C4-2B (cell line): ENCODE measurements at regions not wholly inside any gene's neighbourhood (a gene's known extent, or its start where the extent isn't known, plus 50 kb on each side); places are given as distances from the start of the nearest gene placed in this dataset.

Experiments used
- ZFX ChIP-seq: fragments of 450-650 bp; IDR thresholded peaks from 2 replicates; pipeline ENCODE4 v1.6.1; 2017
- TF ChIP-seq, protein P1 (sequence below): fragments of 450-650 bp; conservative IDR thresholded peaks from 2 replicates; pipeline ENCODE4 v1.5.1; 2017; ENCODE audit warnings: mild to moderate bottlenecking

- TF ChIP-seq, protein P1, sequence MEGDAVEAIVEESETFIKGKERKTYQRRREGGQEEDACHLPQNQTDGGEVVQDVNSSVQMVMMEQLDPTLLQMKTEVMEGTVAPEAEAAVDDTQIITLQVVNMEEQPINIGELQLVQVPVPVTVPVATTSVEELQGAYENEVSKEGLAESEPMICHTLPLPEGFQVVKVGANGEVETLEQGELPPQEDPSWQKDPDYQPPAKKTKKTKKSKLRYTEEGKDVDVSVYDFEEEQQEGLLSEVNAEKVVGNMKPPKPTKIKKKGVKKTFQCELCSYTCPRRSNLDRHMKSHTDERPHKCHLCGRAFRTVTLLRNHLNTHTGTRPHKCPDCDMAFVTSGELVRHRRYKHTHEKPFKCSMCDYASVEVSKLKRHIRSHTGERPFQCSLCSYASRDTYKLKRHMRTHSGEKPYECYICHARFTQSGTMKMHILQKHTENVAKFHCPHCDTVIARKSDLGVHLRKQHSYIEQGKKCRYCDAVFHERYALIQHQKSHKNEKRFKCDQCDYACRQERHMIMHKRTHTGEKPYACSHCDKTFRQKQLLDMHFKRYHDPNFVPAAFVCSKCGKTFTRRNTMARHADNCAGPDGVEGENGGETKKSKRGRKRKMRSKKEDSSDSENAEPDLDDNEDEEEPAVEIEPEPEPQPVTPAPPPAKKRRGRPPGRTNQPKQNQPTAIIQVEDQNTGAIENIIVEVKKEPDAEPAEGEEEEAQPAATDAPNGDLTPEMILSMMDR = no peak
- TF ChIP-seq ZFX = no peak
These were observed 58.6 kb upstream of the MNS1 start for GRCh38 chr15:56523521-56523920.
